ENCODE measurements at regions not wholly inside any gene's neighbourhood (a gene's known extent, or its start where the extent isn't known, plus 50 kb on each side); places are given as distances from the start of the nearest gene placed in this dataset.
"Not testable (repeated sequence)": the region's sequence is repeated elsewhere in the genome, so short reads cannot be mapped to it uniquely, and the experiment has no call there.

- POLR2A ChIA-PET (ENCODE audit: partially characterized antibody) = no interaction called here
- H3K27me3 Mint-ChIP-seq = no peaks in the 10 kb centered on the region
Observed at GRCh38 chr5:98365126-98365525, 408.3 kb upstream of the RGMB start.

GRCh38 chr5:98368141-98368540 is 405.3 kb upstream of the RGMB start:
- intact Hi-C loops (cut with micrococcal nuclease) = no loop called here
- Mint-ChIP-seq H3K27ac (no peak overlapping the region), H3K4me1 (no peaks in the 10 kb centered on the region)

More at GRCh38 chr5:98365126-98365525, 408.3 kb upstream of the RGMB start:
- DNase-seq = no peak
- Histone ChIP-seq H3K4me1 (ENCODE audit: insufficient read depth, low read length) (no peaks in the 10 kb centered on the region), H3K4me3 (ENCODE audit: low read length in 2 of 2) (no peak overlapping the region), H3K27me3 (ENCODE audit: insufficient read depth, low read length) (no peaks in the 10 kb centered on the region), H3K9me3 (ENCODE audit: control insufficient read depth in 1 of 2, low read length in 2 of 2) (no peaks in the 10 kb centered on the region), H3K36me3 (ENCODE audit: insufficient read depth, low read length) (no peaks in the 10 kb centered on the region), H3K27ac (ENCODE audit: low read depth, low read length) (no peak overlapping the region)
- H3K27ac Mint-ChIP-seq = no peak overlapping the region
- no peak overlapping the region for H3K4me3 Mint-ChIP-seq
- H3K9me3 Mint-ChIP-seq = peaks cover 0 to 3% (median 0%) of the 10 kb centered on the region in 8 donors
- no peaks in the 10 kb centered on the region for H3K36me3 Mint-ChIP-seq
- intact Hi-C loops (cut with micrococcal nuclease) = no loop called here
- CTCF ChIA-PET (ENCODE audit: partially characterized antibody) = no interaction called here
- no peaks in the 10 kb centered on the region for H3K4me1 Mint-ChIP-seq

GRCh38 chr5:98372351-98372750 is 401.1 kb upstream of the RGMB start:
- no peaks in the 10 kb centered on the region for H3K4me1 ChIP-seq (ENCODE audit: insufficient read depth, low read length)
- Mint-ChIP-seq H3K36me3 (no peaks in the 10 kb centered on the region), H3K4me1 (no peaks in the 10 kb centered on the region), H3K9me3 (no peaks in the 10 kb centered on the region), H3K4me3 (no peak overlapping the region), H3K27me3 (no peaks in the 10 kb centered on the region), H3K27ac (no peak overlapping the region)
- H3K36me3 ChIP-seq (ENCODE audit: insufficient read depth, low read length) = no peaks in the 10 kb centered on the region
- no peak overlapping the region for H3K4me3 ChIP-seq (ENCODE audit: low read length in 2 of 2)
- ChIA-PET POLR2A (ENCODE audit: partially characterized antibody) (no interaction called here), CTCF (ENCODE audit: partially characterized antibody) (no interaction called here)
- H3K27ac ChIP-seq (ENCODE audit: low read depth, low read length) = no peak overlapping the region
- no peaks in the 10 kb centered on the region for H3K27me3 ChIP-seq (ENCODE audit: insufficient read depth, low read length)
- DNase-seq = no peak
- H3K9me3 ChIP-seq (ENCODE audit: control insufficient read depth in 1 of 2, low read length in 2 of 2) = no peaks in the 10 kb centered on the region
- intact Hi-C loops (cut with micrococcal nuclease) = no loop called here

More at GRCh38 chr5:98368141-98368540, 405.3 kb upstream of the RGMB start:
- Histone ChIP-seq H3K27me3 (ENCODE audit: insufficient read depth, low read length) (no peaks in the 10 kb centered on the region), H3K4me3 (ENCODE audit: low read length in 2 of 2) (no peak overlapping the region), H3K9me3 (ENCODE audit: control insufficient read depth in 1 of 2, low read length in 2 of 2) (no peaks in the 10 kb centered on the region), H3K36me3 (ENCODE audit: insufficient read depth, low read length) (no peaks in the 10 kb centered on the region), H3K4me1 (ENCODE audit: insufficient read depth, low read length) (no peaks in the 10 kb centered on the region), H3K27ac (ENCODE audit: low read depth, low read length) (no peak overlapping the region)
- POLR2A ChIA-PET (ENCODE audit: partially characterized antibody) = no interaction called here
- Mint-ChIP-seq H3K9me3 (no peaks in the 10 kb centered on the region), H3K36me3 (no peaks in the 10 kb centered on the region), H3K27me3 (no peaks in the 10 kb centered on the region), H3K4me3 (no peak overlapping the region)
- no peak for DNase-seq
- CTCF ChIA-PET (ENCODE audit: partially characterized antibody) = no interaction called here

- H3K4me1 ChIP-seq (ENCODE audit: insufficient read depth, low read length) = no peaks in the 10 kb centered on the region
- no peak overlapping the region for H3K27ac ChIP-seq (ENCODE audit: low read depth, low read length)
- H3K27me3 ChIP-seq (ENCODE audit: insufficient read depth, low read length) = no peaks in the 10 kb centered on the region
- ChIA-PET CTCF (ENCODE audit: partially characterized antibody) (no interaction called here), POLR2A (ENCODE audit: partially characterized antibody) (no interaction called here)
- no peaks in the 10 kb centered on the region for H3K36me3 ChIP-seq (ENCODE audit: insufficient read depth, low read length)
- no peaks in the 10 kb centered on the region for H3K9me3 ChIP-seq (ENCODE audit: control insufficient read depth in 1 of 2, low read length in 2 of 2)
- Mint-ChIP-seq H3K4me1 (no peaks in the 10 kb centered on the region), H3K9me3 (peaks cover 0 to 7% (median 0%) of the 10 kb centered on the region in 8 donors), H3K36me3 (no peaks in the 10 kb centered on the region), H3K27me3 (no peaks in the 10 kb centered on the region), H3K27ac (no peak overlapping the region), H3K4me3 (no peak overlapping the region)
- H3K4me3 ChIP-seq (ENCODE audit: low read length in 2 of 2) = no peak overlapping the region
- intact Hi-C loops (cut with micrococcal nuclease) = no loop called here
- DNase-seq = no peak
Observed at GRCh38 chr5:98391921-98392625, 381.4 kb upstream of the RGMB start.

GRCh38 chr5:98393205-98393604 is 380.3 kb upstream of the RGMB start:
- H3K4me3 Mint-ChIP-seq; H3K36me3 ChIP-seq (ENCODE audit: insufficient read depth, low read length); DNase-seq; H3K9me3 Mint-ChIP-seq; H3K9me3 ChIP-seq (ENCODE audit: control insufficient read depth in 1 of 2, low read length in 2 of 2); H3K27me3 ChIP-seq (ENCODE audit: insufficient read depth, low read length); H3K27me3 Mint-ChIP-seq; H3K27ac ChIP-seq (ENCODE audit: low read depth, low read length); H3K4me1 ChIP-seq (ENCODE audit: insufficient read depth, low read length); POLR2A ChIA-PET (ENCODE audit: partially characterized antibody); H3K4me3 ChIP-seq (ENCODE audit: low read length in 2 of 2); H3K4me1 Mint-ChIP-seq; H3K36me3 Mint-ChIP-seq; H3K27ac Mint-ChIP-seq; intact Hi-C loops (cut with micrococcal nuclease); CTCF ChIA-PET (ENCODE audit: partially characterized antibody): not testable (repeated sequence)

- intact Hi-C loops (cut with micrococcal nuclease) = no loop called here
- no peaks in the 10 kb centered on the region for H3K36me3 Mint-ChIP-seq
- DNase-seq = no peak
- H3K27me3 ChIP-seq (ENCODE audit: insufficient read depth, low read length) = no peaks in the 10 kb centered on the region
- H3K9me3 ChIP-seq (ENCODE audit: control insufficient read depth in 1 of 2, low read length in 2 of 2) = no peaks in the 10 kb centered on the region
- H3K4me1 Mint-ChIP-seq = no peaks in the 10 kb centered on the region
- H3K27ac Mint-ChIP-seq = no peak overlapping the region
- H3K36me3 ChIP-seq (ENCODE audit: insufficient read depth, low read length) = no peaks in the 10 kb centered on the region
- H3K4me3 Mint-ChIP-seq = no peak overlapping the region
- no peak overlapping the region for H3K27ac ChIP-seq (ENCODE audit: low read depth, low read length)
- no peak overlapping the region for H3K4me3 ChIP-seq (ENCODE audit: low read length in 2 of 2)
- CTCF ChIA-PET (ENCODE audit: partially characterized antibody) = no interaction called here
- peaks cover 0 to 4% (median 0%) of the 10 kb centered on the region in 8 donors for H3K9me3 Mint-ChIP-seq
- no peaks in the 10 kb centered on the region for H3K27me3 Mint-ChIP-seq
- H3K4me1 ChIP-seq (ENCODE audit: insufficient read depth, low read length) = no peaks in the 10 kb centered on the region
- POLR2A ChIA-PET (ENCODE audit: partially characterized antibody) = no interaction called here
Observed at GRCh38 chr5:98397081-98397480, 376.4 kb upstream of the RGMB start.

GRCh38 chr5:98398465-98398864 is 375.0 kb upstream of the RGMB start:
- Histone ChIP-seq H3K4me3 (ENCODE audit: low read length in 2 of 2) (no peak overlapping the region), H3K9me3 (ENCODE audit: control insufficient read depth in 1 of 2, low read length in 2 of 2) (no peaks in the 10 kb centered on the region), H3K4me1 (ENCODE audit: insufficient read depth, low read length) (no peaks in the 10 kb centered on the region), H3K27me3 (ENCODE audit: insufficient read depth, low read length) (no peaks in the 10 kb centered on the region), H3K27ac (ENCODE audit: low read depth, low read length) (no peak overlapping the region), H3K36me3 (ENCODE audit: insufficient read depth, low read length) (no peaks in the 10 kb centered on the region)
- Mint-ChIP-seq H3K27me3 (no peaks in the 10 kb centered on the region), H3K9me3 (peaks cover 0 to 4% (median 0%) of the 10 kb centered on the region in 8 donors), H3K4me3 (no peak overlapping the region), H3K36me3 (no peaks in the 10 kb centered on the region), H3K4me1 (no peaks in the 10 kb centered on the region), H3K27ac (no peak overlapping the region)
- ChIA-PET CTCF (ENCODE audit: partially characterized antibody) (no interaction called here), POLR2A (ENCODE audit: partially characterized antibody) (no interaction called here)
- no peak for DNase-seq
- intact Hi-C loops (cut with micrococcal nuclease) = no loop called here

GRCh38 chr5:98401656-98402055 is 371.8 kb upstream of the RGMB start:
- no peaks in the 10 kb centered on the region for H3K27me3 ChIP-seq (ENCODE audit: insufficient read depth, low read length)
- DNase-seq = no peak
- Mint-ChIP-seq H3K27ac (no peak overlapping the region), H3K36me3 (no peaks in the 10 kb centered on the region), H3K27me3 (no peaks in the 10 kb centered on the region), H3K4me1 (no peaks in the 10 kb centered on the region), H3K9me3 (peaks cover 0 to 2% (median 0%) of the 10 kb centered on the region in 8 donors), H3K4me3 (no peak overlapping the region)
- no peaks in the 10 kb centered on the region for H3K9me3 ChIP-seq (ENCODE audit: control insufficient read depth in 1 of 2, low read length in 2 of 2)
- intact Hi-C loops (cut with micrococcal nuclease) = no loop called here
- no peak overlapping the region for H3K27ac ChIP-seq (ENCODE audit: low read depth, low read length)
- ChIA-PET CTCF (ENCODE audit: partially characterized antibody) (no interaction called here), POLR2A (ENCODE audit: partially characterized antibody) (no interaction called here)
- no peak overlapping the region for H3K4me3 ChIP-seq (ENCODE audit: low read length in 2 of 2)
- no peaks in the 10 kb centered on the region for H3K36me3 ChIP-seq (ENCODE audit: insufficient read depth, low read length)
- no peaks in the 10 kb centered on the region for H3K4me1 ChIP-seq (ENCODE audit: insufficient read depth, low read length)
